Activated CD4-positive, alpha-beta T cell treated with anti-CD3 and anti-CD28 coated beads for 48 hours (primary cell): ENCODE measurements at regions not wholly inside any gene's neighbourhood (a gene's known extent, or its start where the extent isn't known, plus 50 kb on each side); places are given as distances from the start of the nearest gene placed in this dataset.

Experiments used
- DNase-seq: peaks from one replicate; pipeline ENCODE4 v3.0.0-alpha.2; 2020

DNA sequence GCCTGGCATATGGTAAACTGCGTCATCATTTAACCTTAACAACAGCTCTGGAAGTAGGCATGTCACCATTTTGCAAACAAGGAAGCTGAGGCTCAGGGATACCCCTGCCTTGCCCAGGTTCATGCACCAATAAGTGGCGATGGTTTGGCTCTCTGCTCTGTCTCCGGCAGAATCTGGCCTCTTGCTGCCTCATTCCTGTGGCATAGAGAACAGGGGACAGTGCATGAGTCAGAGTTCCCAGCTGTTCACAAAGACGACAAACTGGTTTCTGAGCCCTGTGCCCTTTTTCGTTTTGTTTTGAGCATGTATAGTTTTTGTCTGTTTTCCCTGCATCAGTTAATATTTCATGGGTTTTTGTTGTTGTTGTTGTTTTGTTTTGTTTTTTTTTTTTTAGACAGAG, 236.8 kb downstream of the OPA1 start:
- no peak for DNase-seq

DNA sequence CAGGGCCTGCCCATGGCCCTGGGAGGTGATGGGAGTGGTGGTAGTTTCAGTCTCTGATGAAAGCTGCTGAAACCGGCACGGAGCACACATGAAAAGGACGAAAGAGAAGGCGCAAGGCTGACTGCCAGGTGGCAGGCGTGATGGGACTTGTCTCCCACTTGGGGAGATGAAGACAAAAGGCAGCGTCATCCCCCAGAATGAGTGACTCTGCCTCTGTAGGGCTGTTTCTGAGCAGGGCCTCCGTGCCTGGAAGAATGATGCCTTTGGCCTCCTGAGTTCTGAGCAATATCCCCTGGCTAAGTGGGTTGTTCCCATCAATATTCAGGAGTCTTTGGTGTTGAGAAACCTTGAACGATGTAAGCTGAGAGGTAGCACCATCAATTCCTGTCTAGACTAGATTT, 237.8 kb downstream of the OPA1 start:
- DNase-seq, result no peak

- no peak for DNase-seq
These were observed 238.8 kb downstream of the OPA1 start for GRCh38 chr3:193831495-193832455.

GRCh38 chr3:193832833-193833413, 239.9 kb downstream of the OPA1 start:
- DNase-seq, result no peak

GRCh38 chr3:193833592-193833991, 240.6 kb downstream of the OPA1 start:
- DNase-seq, result no peak

DNA sequence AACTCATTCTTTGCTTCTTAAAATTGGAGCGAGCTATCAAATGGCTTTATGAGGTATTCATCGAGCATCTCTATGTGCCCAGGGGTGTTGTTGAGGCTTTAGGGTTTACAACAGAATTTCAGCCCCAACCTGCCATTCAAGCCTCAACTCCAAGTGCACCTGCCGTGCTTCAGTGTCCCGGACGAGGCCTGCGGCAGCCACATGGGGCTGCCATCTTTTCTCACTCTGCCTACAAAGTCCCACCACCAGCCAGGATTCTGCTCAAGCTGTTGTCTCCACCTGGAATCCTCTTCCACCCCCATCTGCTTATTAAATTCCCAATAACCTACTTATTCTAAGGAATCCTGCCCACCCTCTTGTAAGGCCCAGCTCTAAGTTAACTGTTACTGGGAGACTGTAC, 242.4 kb downstream of the OPA1 start:
- no peak for DNase-seq

DNA sequence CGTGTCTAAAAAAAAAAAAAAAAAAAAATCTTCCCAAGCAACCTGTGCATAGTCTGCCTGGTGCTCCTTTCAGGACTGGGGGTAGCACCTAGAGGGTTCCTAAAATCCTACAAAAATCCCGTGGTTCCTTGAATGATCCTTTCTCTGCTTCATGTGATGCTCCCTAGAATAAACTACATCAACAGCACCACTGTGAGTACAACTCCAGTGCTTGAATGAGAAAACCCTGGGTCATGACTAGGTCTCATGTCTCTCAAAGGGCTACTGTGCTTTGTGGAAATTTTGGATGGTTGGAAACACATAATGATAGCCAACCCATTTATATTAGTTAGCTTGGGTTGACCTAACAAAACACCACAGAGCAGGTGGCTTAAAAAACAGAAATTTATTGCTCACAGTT, 243.5 kb downstream of the OPA1 start:
- no peak for DNase-seq

DNA sequence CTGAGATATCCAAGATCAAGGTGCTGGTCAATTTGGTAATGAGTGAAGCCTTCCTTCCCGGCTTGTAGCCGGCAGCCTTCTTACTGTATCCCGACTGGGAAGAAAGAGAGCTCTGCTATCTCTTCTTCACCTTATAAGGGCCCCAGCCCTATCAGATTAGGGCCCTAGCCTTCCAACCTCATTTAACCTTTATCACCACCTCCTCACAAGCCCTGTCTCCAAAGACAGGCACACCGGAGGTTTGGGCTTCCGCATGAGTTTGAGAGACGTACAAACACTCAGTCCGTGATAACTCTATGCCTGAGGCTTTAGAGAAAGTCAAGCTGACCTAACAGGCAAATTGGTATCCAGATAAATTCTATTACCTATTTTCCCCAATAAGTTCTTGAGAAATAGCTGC, 243.9 kb downstream of the OPA1 start:
- DNase-seq, result no peak

GRCh38 chr3:193837347-193837827, 244.4 kb downstream of the OPA1 start:
- no peak for DNase-seq

DNA sequence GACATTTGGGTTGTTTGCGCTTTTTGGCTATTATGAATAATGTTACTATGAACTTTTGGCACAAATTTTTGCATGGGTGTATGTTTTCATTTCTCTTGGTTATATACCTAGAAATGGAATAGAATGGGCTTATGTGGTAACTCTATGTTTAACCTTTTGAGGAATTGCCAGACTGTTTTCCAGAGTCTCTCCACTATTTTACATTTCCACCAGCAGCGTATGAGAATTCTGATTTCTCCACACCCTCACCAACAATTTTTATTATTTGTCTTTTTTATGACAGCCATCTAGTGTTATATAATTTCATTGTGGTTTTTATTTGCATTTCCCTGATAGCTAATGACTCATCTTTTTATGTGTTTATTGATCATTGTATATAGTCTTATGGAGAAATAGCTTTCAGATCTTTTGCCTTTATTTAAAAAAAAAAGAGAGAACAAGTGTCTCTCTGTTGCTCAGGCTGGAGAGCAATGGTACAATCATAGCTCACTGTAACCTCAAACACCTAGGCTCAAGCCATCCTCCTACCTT, 247.2 kb downstream of the OPA1 start:
- DNase-seq, result no peak

GRCh38 chr3:193841581-193841980, 248.6 kb downstream of the OPA1 start:
- no peak for DNase-seq

DNA sequence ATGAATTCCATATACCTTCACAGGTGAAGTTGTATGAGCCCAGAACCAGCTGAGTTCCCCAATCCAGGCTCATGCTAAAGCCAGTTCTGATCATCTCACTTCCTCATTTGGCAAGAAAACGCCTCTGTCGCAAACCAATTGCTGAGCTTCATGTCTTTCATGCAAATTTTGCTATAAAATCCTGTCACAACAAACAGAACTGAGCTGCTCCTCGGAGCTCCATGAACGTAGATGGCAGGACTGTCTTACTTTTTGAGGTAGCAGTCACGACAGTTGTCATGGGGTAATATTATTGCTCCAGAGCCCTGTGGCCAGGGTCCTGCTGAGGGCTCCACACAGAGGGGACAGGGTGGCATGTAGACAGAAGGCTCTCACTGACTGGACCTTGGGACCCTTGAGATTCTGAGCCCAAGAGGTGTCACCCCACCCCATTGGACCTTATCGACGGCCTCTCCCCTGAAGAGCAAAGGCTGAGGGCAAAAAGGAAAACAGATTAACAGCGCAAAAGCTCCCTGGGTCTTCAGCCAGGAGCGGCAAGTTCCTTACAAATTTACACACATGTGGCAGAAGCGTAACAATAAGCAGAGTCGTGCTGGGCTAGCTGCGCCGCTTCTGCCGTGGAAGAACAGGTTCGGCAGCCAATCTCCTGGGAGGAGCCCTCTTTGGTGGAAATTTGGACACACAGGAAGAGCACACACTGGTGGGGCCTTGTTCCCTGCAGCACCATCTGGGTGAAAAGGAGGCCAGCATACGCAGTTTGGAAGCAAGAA, 249.2 kb downstream of the OPA1 start:
- no peak for DNase-seq

- no peak for DNase-seq
These were observed 249.9 kb downstream of the OPA1 start for GRCh38 chr3:193842832-193843473.

DNA sequence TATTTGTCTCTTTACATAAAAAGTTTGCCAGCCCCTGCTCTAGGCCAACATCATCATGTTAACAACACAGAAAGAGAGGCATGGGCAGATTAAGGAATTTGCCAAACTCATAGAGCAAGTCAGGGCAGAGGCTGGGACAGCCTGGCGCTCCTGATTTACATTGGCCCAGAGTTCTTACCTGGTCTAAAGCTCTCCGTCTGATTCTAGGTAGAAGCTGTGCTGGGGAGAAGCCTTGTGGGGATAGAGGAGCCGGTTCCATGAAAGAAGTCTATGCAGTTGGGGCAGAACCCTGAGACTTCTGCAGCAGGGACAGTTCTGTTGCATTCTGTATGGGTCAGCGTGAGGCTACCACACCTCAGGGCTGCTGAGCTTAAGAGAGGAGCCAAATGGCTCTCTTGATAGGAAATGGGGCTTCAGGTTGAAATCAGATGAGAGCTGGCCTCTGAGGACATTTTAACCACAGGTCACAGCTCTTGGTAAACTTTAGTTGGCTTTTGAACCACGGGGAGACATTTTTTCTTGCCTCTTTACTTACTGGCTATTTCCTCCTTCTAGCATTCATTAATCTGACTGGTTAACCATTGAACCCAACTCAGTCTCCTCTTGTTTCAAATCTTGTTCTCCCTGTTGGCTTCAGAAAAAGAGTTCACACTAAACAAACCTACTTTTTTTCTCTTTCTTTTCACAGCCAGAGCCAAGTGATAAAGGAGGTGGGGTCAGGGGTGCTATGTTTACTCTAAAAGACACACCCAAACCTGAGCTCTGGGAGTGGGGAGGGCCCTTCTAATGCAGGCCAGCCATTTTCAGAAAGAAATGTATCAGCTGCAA, 250.7 kb downstream of the OPA1 start:
- DNase-seq, result no peak

DNA sequence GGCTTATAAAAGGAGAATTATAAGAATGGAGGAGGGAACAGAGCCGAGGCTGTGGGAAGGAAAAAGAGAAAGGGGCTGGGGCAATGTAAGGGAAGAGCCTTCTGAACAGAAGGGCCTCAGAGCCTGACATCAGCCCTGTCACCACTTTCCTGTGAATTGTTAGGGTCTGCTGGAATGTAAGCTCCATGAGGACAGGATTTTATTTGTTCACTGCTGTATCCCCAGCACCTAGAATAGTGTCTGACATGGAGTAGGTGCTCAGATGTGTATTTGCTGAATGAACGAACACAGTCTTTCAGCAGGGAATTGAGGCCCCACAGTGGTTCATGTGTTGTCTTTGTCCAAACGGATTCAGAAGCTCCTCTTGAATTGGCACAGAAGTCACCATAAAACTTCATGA, 251.5 kb downstream of the OPA1 start:
- no peak for DNase-seq

DNA sequence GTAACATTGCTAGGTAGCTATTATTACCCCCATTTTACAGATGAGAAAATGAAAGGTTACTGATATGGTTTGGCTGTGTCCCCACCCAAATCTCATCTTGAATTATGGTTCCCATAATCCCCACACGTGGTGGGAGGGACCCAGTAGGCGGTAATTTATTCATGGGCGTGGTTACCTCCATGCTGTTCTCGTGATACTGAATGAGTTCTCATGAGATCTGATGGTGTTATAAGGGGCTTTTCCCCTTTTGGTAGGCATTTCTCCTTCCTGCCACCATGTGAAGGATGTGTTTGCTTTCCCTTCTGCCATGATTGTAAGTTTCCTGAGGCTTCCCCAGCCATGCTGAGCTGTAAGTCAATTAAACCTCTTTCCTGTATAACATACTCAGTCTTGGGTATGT, 252.1 kb downstream of the OPA1 start:
- DNase-seq, result no peak

GRCh38 chr3:193846569-193846968, 253.6 kb downstream of the OPA1 start:
- no peak for DNase-seq

GRCh38 chr3:193847402-193847801, 254.4 kb downstream of the OPA1 start:
- DNase-seq, result no peak

GRCh38 chr3:193848547-193848946, 255.5 kb downstream of the OPA1 start:
- DNase-seq, result no peak

DNA sequence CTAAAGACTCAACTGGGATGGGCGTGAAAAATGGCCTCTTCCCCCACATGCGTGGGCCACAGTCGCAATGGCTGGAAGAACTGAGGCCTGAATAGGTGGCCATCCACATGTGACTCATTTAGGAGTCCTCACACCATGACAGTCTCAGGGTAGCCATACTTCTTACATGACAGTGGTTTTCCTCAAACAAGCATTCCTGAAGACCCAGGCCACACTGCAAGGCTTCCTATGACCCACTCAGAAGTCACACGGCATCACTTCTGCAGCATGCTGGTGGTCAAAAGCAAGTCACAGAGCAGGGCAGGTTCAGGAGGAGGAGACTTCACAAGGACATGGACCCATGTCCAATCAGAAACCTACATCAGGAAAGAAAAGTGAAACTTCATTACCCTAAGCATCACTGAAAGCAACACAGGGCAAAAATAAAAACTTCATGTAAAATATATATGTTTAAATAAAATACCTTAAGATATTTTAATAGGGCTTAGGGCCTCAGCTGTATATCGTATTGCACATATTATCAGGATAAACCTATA, 257.1 kb downstream of the OPA1 start:
- no peak for DNase-seq

DNA sequence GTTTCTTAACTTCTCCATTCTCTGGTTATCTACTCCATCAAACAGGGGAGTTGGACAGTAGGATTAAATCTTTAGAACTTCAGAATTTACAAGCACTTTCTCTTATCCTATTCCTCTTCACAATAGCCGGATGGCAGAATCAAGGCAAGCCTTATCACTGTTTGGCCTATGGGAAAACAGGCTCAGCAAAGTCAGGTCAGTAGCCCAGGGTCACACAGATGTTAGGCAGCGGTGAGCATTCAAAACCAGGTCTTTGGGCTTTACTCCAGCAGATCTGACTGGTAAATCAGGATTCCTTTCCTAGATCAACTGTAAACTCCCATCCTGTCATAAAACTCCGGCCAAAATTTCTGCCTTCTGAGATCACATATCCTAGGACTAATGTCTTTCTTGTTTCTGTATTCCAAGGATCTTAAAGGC, 258.4 kb downstream of the OPA1 start:
- DNase-seq, result no peak
